ENCODE measurements at regions not wholly inside any gene's neighbourhood (a gene's known extent, or its start where the extent isn't known, plus 50 kb on each side); places are given as distances from the start of the nearest gene placed in this dataset.
"Not testable (repeated sequence)": the region's sequence is repeated elsewhere in the genome, so short reads cannot be mapped to it uniquely, and the experiment has no call there.

- DNase-seq (ENCODE audit: low spot score): no peak
Observed at GRCh38 chr14:44785096-44785495, 176.7 kb downstream of the KLHL28 start.

- DNase-seq (ENCODE audit: low spot score): no peak
Observed at GRCh38 chr14:44783901-44784300, 177.8 kb downstream of the KLHL28 start.

- no peak for DNase-seq (ENCODE audit: low spot score)
Observed at GRCh38 chr14:44782775-44783238, 178.9 kb downstream of the KLHL28 start.

GRCh38 chr14:44780989-44781388, 180.8 kb downstream of the KLHL28 start:
- no peak for DNase-seq (ENCODE audit: low spot score)

GRCh38 chr14:44778604-44779003, 183.1 kb downstream of the KLHL28 start:
- DNase-seq (ENCODE audit: low spot score): no peak

GRCh38 chr14:44777584-44777983, 184.2 kb downstream of the KLHL28 start:
- no peak for DNase-seq (ENCODE audit: low spot score)

- DNase-seq (ENCODE audit: low spot score): no peak
Observed at GRCh38 chr14:44775248-44775647, 186.5 kb downstream of the KLHL28 start.

- no peak for DNase-seq (ENCODE audit: low spot score)
Observed at GRCh38 chr14:44774396-44774795, 187.4 kb downstream of the KLHL28 start.

- DNase-seq (ENCODE audit: low spot score): no peak
Observed at GRCh38 chr14:44771496-44771895, 190.3 kb downstream of the KLHL28 start.

- no peak for DNase-seq (ENCODE audit: low spot score)
Observed at GRCh38 chr14:44770201-44770600, 191.5 kb downstream of the KLHL28 start.

- no peak for DNase-seq (ENCODE audit: low spot score)
Observed at GRCh38 chr14:44768935-44769334, 192.8 kb downstream of the KLHL28 start.

- no peak for DNase-seq (ENCODE audit: low spot score)
Observed at GRCh38 chr14:44767646-44768173, 194.0 kb downstream of the KLHL28 start.

- DNase-seq (ENCODE audit: low spot score): no peak
Observed at GRCh38 chr14:44766285-44766684, 195.5 kb downstream of the KLHL28 start.

GRCh38 chr14:44763356-44763755, 198.4 kb downstream of the KLHL28 start:
- DNase-seq (ENCODE audit: low spot score): no peak

GRCh38 chr14:44759277-44759676, 202.5 kb downstream of the KLHL28 start:
- no peak for DNase-seq (ENCODE audit: low spot score)

GRCh38 chr14:44756554-44756953, 205.2 kb downstream of the KLHL28 start:
- DNase-seq (ENCODE audit: low spot score): no peak

GRCh38 chr14:44745371-44745770, 216.4 kb downstream of the KLHL28 start:
- DNase-seq (ENCODE audit: low spot score): no peak

- DNase-seq (ENCODE audit: low spot score): no peak
Observed at GRCh38 chr14:44742202-44742601, 219.5 kb downstream of the KLHL28 start.

GRCh38 chr14:44741431-44741830, 220.3 kb downstream of the KLHL28 start:
- DNase-seq (ENCODE audit: low spot score): no peak

- no peak for DNase-seq (ENCODE audit: low spot score)
Observed at GRCh38 chr14:44736326-44736725, 225.4 kb downstream of the KLHL28 start.

GRCh38 chr14:44732144-44732543, 225.1 kb upstream of the FSCB start:
- no peak for DNase-seq (ENCODE audit: low spot score)

GRCh38 chr14:44730860-44731259, 223.8 kb upstream of the FSCB start:
- DNase-seq (ENCODE audit: low spot score): no peak

GRCh38 chr14:44721395-44721794, 214.3 kb upstream of the FSCB start:
- DNase-seq (ENCODE audit: low spot score): not testable (repeated sequence)

GRCh38 chr14:44720707-44721106, 213.6 kb upstream of the FSCB start:
- DNase-seq (ENCODE audit: low spot score): no peak
